ENCODE measurements at regions not wholly inside any gene's neighbourhood (a gene's known extent, or its start where the extent isn't known, plus 50 kb on each side); places are given as distances from the start of the nearest gene placed in this dataset.
"Not testable (repeated sequence)": the region's sequence is repeated elsewhere in the genome, so short reads cannot be mapped to it uniquely, and the experiment has no call there.

DNA sequence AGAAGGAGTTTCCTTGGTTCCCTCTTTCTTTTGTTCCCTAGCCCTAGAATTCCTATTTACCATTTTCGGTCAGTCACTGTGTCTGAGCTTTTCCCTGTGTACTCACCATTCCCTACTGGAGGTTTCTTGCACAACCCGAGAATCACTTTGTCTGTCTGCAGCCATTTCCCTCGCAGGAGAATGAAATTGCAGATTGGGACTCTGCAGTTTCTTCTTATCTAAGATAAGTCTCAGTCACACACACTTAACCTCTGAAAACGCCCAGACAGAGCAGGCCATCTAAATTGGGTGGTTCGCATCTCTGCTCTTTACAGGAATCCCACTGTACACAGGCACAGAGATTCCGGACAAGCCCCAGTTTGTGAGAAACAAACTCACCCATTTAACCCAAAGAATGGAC lies 58.6 kb upstream of the CNTNAP2 start:
- Histone ChIP-seq H3K27me3 (ENCODE audit: control insufficient read depth, insufficient read depth, low read length) (no peaks in the 10 kb centered on the region), H3K27ac (ENCODE audit: low read depth, low read length) (no peak overlapping the region), H3K4me1 (ENCODE audit: control insufficient read depth, insufficient read depth, low read length) (no peaks in the 10 kb centered on the region; the same call in 1 of the 2 replicates), H3K4me3 (ENCODE audit: low read depth, low read length) (no peak overlapping the region), H3K9me3 (ENCODE audit: control insufficient read depth, insufficient read depth, low read depth, low read length) (no peaks in the 10 kb centered on the region), H3K9ac (ENCODE audit: low read length) (no peak overlapping the region), H3K36me3 (ENCODE audit: control insufficient read depth, insufficient read depth, low read length) (no peaks in the 10 kb centered on the region)

- no peak overlapping the region for H3K4me3 ChIP-seq (ENCODE audit: low read depth, low read length)
- H3K27ac ChIP-seq (ENCODE audit: low read depth, low read length), result no peak overlapping the region
- no peak overlapping the region for H3K9ac ChIP-seq (ENCODE audit: low read length)
- no peaks in the 10 kb centered on the region for H3K27me3 ChIP-seq (ENCODE audit: control insufficient read depth, insufficient read depth, low read length)
- no peaks in the 10 kb centered on the region for H3K9me3 ChIP-seq (ENCODE audit: control insufficient read depth, insufficient read depth, low read depth, low read length)
- H3K4me1 ChIP-seq (ENCODE audit: control insufficient read depth, insufficient read depth, low read length), result no peaks in the 10 kb centered on the region; the same call in 1 of the 2 replicates
- no peaks in the 10 kb centered on the region for H3K36me3 ChIP-seq (ENCODE audit: control insufficient read depth, insufficient read depth, low read length)
These were observed 61.7 kb upstream of the CNTNAP2 start for GRCh38 chr7:146054909-146055308.

DNA sequence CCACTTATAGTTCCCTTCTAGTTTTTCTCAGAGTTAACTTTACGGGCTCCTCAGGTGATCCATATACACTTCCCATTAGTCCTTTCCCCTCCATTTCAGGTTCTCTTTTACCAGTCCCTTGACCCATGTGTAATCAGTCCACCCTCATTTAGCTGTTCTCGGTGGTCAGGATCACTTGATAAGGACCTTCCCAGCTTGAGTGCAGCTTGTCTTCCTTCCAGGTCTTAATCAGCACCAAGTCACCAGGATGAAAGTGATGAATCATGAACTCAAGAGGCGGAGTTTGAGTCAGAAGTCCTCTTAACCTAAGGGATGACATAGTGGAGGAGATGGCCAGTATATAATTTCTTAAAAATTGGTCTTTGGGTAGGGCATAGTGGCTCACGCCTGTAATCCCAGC lies 63.1 kb upstream of the CNTNAP2 start:
- H3K4me3 ChIP-seq (ENCODE audit: low read depth, low read length), result no peak overlapping the region
- H3K9ac ChIP-seq (ENCODE audit: low read length), result no peak overlapping the region
- no peaks in the 10 kb centered on the region for H3K36me3 ChIP-seq (ENCODE audit: control insufficient read depth, insufficient read depth, low read length)
- no peaks in the 10 kb centered on the region for H3K9me3 ChIP-seq (ENCODE audit: control insufficient read depth, insufficient read depth, low read depth, low read length)
- H3K27me3 ChIP-seq (ENCODE audit: control insufficient read depth, insufficient read depth, low read length), result no peaks in the 10 kb centered on the region
- no peaks in the 10 kb centered on the region for H3K4me1 ChIP-seq (ENCODE audit: control insufficient read depth, insufficient read depth, low read length)
- no peak overlapping the region for H3K27ac ChIP-seq (ENCODE audit: low read depth, low read length)

DNA sequence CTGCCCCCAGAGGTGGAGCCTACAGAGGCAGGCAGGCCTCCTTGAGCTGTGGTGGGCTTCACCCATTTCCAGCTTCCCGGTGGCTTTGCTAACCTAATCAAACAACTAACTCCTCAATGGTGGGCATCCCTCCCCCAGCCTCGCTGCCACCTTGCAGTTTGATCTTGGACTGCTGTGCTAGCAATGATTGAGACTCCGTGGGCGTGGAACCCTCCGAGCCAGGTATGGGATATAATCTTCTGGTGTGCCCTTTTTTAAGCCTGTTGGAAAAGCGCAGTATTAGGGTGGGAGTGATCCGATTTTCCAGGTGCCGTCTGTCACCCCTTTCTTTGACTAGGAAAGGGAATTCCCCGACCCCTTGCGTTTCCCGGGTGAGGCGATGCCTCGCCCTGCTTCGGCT lies 73.3 kb upstream of the CNTNAP2 start:
- not testable (repeated sequence) for H3K27ac ChIP-seq (ENCODE audit: low read depth, low read length); H3K4me3 ChIP-seq (ENCODE audit: low read depth, low read length); H3K36me3 ChIP-seq (ENCODE audit: control insufficient read depth, insufficient read depth, low read length); H3K27me3 ChIP-seq (ENCODE audit: control insufficient read depth, insufficient read depth, low read length); H3K9ac ChIP-seq (ENCODE audit: low read length); H3K4me1 ChIP-seq (ENCODE audit: control insufficient read depth, insufficient read depth, low read length); H3K9me3 ChIP-seq (ENCODE audit: control insufficient read depth, insufficient read depth, low read depth, low read length)

GRCh38 chr7:146028251-146028750 lies 88.3 kb upstream of the CNTNAP2 start:
- H3K4me3 ChIP-seq (ENCODE audit: low read depth, low read length), result no peak overlapping the region
- no peak overlapping the region for H3K9ac ChIP-seq (ENCODE audit: low read length)
- H3K9me3 ChIP-seq (ENCODE audit: control insufficient read depth, insufficient read depth, low read depth, low read length), result no peaks in the 10 kb centered on the region
- H3K27ac ChIP-seq (ENCODE audit: low read depth, low read length), result no peak overlapping the region
- no peaks in the 10 kb centered on the region for H3K4me1 ChIP-seq (ENCODE audit: control insufficient read depth, insufficient read depth, low read length)
- H3K27me3 ChIP-seq (ENCODE audit: control insufficient read depth, insufficient read depth, low read length), result no peaks in the 10 kb centered on the region
- no peaks in the 10 kb centered on the region for H3K36me3 ChIP-seq (ENCODE audit: control insufficient read depth, insufficient read depth, low read length)

DNA sequence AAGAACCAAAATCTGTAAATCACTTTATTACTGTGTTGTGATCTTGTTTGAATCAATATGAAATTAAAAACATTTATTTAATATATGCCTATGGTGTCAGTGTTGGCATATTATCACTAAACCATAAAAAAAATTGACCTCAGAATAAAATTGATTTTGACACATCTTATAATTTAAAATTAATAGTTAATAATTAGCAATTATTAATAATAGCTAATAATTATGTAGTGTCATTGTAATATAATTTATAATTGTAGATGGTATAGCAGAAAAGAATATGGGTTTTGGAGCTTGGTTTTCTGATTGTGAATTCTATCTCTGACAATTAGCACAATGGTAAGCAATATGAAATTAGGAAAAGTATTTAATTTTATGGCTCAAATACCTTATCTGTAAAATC lies 89.4 kb upstream of the CNTNAP2 start:
- H3K4me3 ChIP-seq (ENCODE audit: low read depth, low read length), result no peak overlapping the region
- no peaks in the 10 kb centered on the region for H3K27me3 ChIP-seq (ENCODE audit: control insufficient read depth, insufficient read depth, low read length)
- H3K4me1 ChIP-seq (ENCODE audit: control insufficient read depth, insufficient read depth, low read length), result peaks cover 2% of the 10 kb centered on the region; the same call in 1 of the 2 replicates
- H3K9ac ChIP-seq (ENCODE audit: low read length), result no peak overlapping the region
- H3K27ac ChIP-seq (ENCODE audit: low read depth, low read length), result no peak overlapping the region
- H3K9me3 ChIP-seq (ENCODE audit: control insufficient read depth, insufficient read depth, low read depth, low read length), result no peaks in the 10 kb centered on the region
- H3K36me3 ChIP-seq (ENCODE audit: control insufficient read depth, insufficient read depth, low read length), result no peaks in the 10 kb centered on the region

- H3K4me1 ChIP-seq (ENCODE audit: control insufficient read depth, insufficient read depth, low read length), result peaks cover 9% of the 10 kb centered on the region
- H3K9me3 ChIP-seq (ENCODE audit: control insufficient read depth, insufficient read depth, low read depth, low read length), result no peaks in the 10 kb centered on the region
- H3K9ac ChIP-seq (ENCODE audit: low read length), result no peak overlapping the region
- H3K36me3 ChIP-seq (ENCODE audit: control insufficient read depth, insufficient read depth, low read length), result no peaks in the 10 kb centered on the region
- no peak overlapping the region for H3K4me3 ChIP-seq (ENCODE audit: low read depth, low read length)
- H3K27me3 ChIP-seq (ENCODE audit: control insufficient read depth, insufficient read depth, low read length), result no peaks in the 10 kb centered on the region
- H3K27ac ChIP-seq (ENCODE audit: low read depth, low read length), result no peak overlapping the region
These were observed 93.8 kb upstream of the CNTNAP2 start for GRCh38 chr7:146022776-146023175.

GRCh38 chr7:146019041-146020004 lies 97.3 kb upstream of the CNTNAP2 start:
- H3K36me3 ChIP-seq (ENCODE audit: control insufficient read depth, insufficient read depth, low read length); H3K9ac ChIP-seq (ENCODE audit: low read length); H3K4me1 ChIP-seq (ENCODE audit: control insufficient read depth, insufficient read depth, low read length); H3K9me3 ChIP-seq (ENCODE audit: control insufficient read depth, insufficient read depth, low read depth, low read length); H3K27me3 ChIP-seq (ENCODE audit: control insufficient read depth, insufficient read depth, low read length); H3K27ac ChIP-seq (ENCODE audit: low read depth, low read length): not testable (repeated sequence)
- H3K4me3 ChIP-seq (ENCODE audit: low read depth, low read length), result peak overlapping the region; percentile 51

- H3K36me3 ChIP-seq (ENCODE audit: control insufficient read depth, insufficient read depth, low read length); H3K4me1 ChIP-seq (ENCODE audit: control insufficient read depth, insufficient read depth, low read length); H3K27ac ChIP-seq (ENCODE audit: low read depth, low read length); H3K9ac ChIP-seq (ENCODE audit: low read length); H3K27me3 ChIP-seq (ENCODE audit: control insufficient read depth, insufficient read depth, low read length); H3K9me3 ChIP-seq (ENCODE audit: control insufficient read depth, insufficient read depth, low read depth, low read length); H3K4me3 ChIP-seq (ENCODE audit: low read depth, low read length): not testable (repeated sequence)
These were observed 99.2 kb upstream of the CNTNAP2 start for GRCh38 chr7:146017366-146017765.

DNA sequence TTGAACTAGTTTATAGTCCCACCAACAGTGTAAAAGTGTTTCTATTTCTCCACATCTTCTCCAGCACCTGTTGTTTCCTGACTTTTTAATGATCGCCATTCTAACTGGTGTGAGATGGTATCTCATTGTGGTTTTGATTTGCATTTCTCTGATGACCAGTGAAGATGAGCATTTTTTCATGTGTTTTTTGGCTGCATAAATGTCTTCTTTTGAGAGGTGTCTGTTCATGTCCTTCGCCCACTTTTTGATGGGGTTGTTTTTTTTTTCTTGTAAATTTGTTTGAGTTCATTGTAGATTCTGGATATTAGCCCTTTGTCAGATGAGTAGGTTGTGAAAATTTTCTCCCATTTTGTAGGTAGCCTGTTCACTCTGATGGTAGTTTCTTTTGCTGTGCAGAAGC lies 102.4 kb upstream of the CNTNAP2 start:
- H3K4me3 ChIP-seq (ENCODE audit: low read depth, low read length); H3K9me3 ChIP-seq (ENCODE audit: control insufficient read depth, insufficient read depth, low read depth, low read length); H3K36me3 ChIP-seq (ENCODE audit: control insufficient read depth, insufficient read depth, low read length); H3K27me3 ChIP-seq (ENCODE audit: control insufficient read depth, insufficient read depth, low read length); H3K4me1 ChIP-seq (ENCODE audit: control insufficient read depth, insufficient read depth, low read length); H3K9ac ChIP-seq (ENCODE audit: low read length); H3K27ac ChIP-seq (ENCODE audit: low read depth, low read length): not testable (repeated sequence)

DNA sequence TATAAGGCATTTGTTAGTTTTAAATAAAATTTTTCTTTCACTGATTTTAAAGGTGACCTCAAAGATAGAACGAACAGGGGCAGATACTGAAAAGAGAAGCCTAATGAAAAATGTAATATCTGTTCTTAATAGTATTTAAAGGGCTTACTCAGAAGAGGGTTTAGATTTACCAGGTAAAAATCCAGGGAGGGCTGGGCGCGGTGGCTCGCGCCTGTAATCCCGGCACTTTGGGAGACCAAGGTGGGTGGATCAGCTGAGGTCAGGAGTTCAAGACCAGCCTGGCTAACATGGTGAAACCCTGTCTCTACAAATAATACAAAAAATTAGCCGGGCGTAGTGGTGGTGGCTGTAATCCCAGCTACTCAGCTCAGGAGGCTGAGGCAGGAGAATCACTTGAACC lies 108.3 kb upstream of the CNTNAP2 start:
- no peak overlapping the region for H3K4me3 ChIP-seq (ENCODE audit: low read depth, low read length)
- no peaks in the 10 kb centered on the region for H3K4me1 ChIP-seq (ENCODE audit: control insufficient read depth, insufficient read depth, low read length)
- no peaks in the 10 kb centered on the region; the same call in 1 of the 2 replicates for H3K27me3 ChIP-seq (ENCODE audit: control insufficient read depth, insufficient read depth, low read length)
- H3K36me3 ChIP-seq (ENCODE audit: control insufficient read depth, insufficient read depth, low read length), result no peaks in the 10 kb centered on the region
- no peak overlapping the region for H3K9ac ChIP-seq (ENCODE audit: low read length)
- no peaks in the 10 kb centered on the region for H3K9me3 ChIP-seq (ENCODE audit: control insufficient read depth, insufficient read depth, low read depth, low read length)
- H3K27ac ChIP-seq (ENCODE audit: low read depth, low read length), result no peak overlapping the region

Data from HUES6 (cell line).